ENCODE measurements at regions not wholly inside any gene's neighbourhood (a gene's known extent, or its start where the extent isn't known, plus 50 kb on each side); places are given as distances from the start of the nearest gene placed in this dataset.

DNA sequence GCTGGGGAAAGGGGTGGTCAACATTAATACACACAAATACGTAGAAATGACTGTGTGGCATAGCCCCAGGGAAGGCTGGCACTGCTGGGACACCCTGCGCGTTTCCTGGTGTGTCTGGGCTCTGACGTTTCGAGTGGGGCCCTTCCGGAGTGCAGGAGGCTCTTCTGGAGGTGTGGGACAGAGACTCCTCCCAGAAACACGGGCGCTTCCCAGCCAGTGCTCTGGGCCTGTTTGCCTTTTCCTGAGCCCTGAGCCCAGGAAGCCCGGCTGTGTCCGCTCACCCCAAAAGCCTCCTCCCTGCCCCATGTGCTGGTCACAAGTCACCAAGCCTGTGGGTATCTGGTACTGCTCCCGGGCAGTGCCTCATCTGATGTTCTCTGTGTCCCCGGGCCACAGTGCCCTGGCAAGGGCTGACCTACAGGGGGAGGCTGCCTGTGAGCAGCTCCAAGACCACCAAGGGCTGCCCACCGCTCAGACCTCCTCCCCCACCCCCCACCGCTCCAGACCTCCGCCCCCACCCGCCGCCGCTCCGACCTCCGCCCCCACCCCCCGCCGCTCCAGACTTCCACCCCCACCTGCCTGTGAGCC is 1133.3 kb downstream of the BRD1 start:
- no peak for DNase-seq

DNA sequence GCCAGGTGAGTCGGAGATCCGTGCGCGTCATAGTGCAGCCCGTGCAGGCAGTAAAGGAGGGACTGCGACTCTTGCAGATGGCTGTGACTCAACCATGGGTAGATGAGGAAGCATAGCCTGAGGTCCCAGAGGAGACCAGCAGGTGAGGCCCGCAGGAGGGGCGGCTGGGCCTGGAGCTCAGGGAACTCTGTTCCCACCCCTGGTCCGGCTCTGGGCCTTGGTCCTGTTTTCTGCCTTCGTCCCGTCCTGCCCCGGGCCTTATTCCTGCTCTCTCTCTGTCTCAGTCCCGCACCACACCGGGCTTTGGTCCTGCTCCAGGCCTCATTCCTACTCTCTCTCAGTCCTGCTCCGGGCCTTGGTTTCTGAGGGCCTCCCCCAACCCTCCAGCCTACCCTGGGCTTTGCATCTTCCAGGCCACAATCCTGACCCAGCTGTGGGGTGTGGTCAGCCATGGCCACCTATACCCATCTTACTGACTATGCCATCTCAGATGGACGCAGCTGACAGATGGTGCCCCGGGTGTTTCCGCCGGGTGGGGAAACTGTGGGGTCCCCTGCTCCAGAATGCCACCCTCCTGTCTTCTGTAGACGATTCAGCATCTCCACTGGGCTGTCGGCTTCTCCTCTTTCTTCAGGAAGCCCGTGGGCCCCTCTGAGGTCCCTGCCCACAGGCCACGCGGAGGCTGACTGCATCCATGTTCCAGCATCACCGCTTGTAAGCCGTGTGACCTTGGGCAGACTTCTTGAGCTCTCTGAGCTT is 1134.1 kb downstream of the BRD1 start:
- DNase-seq, result no peak

DNA sequence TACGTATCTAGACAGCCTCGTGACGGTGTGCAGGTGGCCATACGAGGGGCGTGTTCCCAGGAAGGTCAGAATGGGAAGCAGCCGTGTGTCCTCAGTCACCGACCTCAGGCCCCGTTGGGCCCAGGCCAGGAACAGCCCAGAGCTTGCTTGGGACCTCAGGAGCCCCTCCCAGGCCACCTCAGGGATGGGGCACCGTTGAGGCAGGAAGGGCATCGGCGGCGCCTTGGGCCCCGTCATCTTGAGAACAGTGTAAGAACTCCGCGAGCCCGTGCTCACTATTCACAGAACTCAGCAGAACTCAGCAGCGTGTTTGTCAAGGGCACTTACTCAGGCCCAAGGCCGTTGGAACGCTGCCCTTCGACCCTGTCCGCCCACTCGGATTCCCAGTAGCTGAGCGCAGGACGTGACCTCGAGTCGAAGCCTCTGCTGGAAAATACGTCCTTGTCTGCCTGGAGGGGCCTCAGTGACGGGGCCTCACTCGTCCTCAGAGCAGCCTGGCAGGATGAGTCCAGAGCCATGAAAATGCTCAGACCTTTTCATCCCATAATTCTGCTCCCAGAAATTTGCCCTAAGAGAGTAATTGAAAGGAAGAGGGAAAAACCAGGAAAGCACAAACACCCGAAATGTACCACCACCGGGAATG is 1134.8 kb downstream of the BRD1 start:
- DNase-seq, result no peak

DNA sequence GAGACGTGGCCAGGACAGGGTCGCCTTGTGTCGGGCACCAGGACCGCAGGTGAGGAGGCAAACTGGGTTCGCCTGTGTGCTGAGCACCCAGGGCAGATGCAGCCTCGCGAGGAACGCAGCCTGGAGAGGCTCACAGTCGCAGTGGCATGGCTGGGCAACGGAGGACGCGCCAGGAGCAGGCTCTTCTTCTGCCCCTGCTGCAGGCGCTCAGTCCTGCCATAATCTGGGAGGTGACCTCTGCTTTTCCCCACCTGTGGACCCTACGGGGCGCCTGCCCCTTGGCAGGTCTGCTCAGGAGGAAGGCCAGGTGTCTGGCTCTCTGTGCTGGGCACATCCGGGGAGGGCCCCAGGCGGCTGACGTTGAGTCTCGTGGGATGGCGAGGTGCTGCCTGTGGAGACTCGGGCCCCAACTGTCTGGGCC is 1136.2 kb downstream of the BRD1 start:
- no peak for DNase-seq

DNA sequence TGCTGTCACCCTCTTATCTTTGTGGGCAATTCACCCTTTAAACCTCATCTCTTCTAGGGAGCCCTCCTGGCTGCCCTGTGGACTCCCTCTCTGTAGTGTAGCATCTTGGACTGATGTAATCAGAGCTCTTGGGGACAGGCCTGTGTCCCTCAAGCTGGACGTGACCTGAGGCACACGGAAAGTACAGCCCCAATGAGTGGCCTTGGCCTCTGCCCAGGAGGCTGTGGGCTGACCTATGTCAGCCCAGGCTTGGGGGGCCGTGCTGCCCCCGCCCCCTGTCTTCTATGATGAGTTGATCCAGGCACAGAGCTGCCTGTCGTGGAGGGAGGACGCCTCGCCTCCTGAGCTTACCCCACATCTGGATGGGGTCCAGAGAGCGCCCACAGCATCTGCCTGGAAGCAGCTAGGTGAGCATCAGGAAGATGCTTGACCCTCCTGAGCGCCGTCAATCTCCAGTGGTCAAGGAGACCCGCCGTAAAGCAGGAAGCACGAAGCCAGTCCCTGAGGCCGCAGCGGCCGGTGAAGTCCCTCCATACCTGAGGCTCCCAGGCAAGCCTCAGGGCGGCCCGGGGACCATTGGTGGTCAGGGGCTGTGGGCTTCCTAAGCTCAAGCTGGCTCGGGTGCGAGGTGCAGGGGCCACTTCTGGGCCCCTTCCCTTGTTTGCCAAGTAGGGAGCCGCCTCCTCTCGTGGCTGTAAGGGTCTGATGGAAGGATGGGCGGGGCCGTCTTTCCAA is 1136.9 kb downstream of the BRD1 start:
- no peak for DNase-seq

DNA sequence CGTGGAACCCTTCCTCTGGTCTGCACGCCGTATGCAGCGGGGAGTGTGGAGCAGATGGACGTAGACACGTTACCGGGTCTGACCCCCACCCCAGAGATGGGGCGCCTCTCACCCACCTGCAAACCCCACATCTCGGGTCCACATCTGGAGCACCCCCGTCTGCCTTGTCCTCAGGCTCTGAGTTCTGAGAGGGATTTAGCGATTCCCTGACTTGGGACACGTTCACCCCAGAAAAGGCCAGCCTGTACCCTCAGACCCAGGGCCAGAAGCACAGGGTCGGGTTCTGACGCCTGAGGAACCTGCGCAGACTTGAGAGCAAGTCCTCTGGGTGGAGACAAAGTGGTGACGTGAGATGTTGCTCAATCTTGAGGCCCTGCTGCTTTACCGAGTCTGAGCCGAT is 1138.5 kb downstream of the BRD1 start:
- no peak for DNase-seq

DNA sequence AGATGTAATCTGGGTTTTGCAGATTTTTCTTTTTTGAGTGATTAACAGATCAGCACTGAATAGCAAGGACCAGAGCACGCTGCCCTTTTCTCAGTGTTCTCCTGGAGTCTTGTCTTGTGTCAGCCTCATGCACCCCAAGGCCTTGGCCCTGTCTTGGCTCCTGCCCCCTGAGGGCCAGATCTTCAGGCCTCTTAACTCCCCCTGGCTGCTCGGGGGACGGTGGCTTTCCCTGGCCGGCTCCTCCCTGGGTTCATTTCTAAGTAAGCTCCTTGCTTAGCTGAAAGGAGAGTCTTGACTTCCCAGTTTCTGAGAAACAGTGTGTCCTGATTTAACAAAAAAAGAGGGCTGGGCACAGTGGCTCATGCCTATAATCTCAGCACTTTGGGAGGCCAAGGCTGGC is 1139.3 kb downstream of the BRD1 start:
- no peak for DNase-seq

DNA sequence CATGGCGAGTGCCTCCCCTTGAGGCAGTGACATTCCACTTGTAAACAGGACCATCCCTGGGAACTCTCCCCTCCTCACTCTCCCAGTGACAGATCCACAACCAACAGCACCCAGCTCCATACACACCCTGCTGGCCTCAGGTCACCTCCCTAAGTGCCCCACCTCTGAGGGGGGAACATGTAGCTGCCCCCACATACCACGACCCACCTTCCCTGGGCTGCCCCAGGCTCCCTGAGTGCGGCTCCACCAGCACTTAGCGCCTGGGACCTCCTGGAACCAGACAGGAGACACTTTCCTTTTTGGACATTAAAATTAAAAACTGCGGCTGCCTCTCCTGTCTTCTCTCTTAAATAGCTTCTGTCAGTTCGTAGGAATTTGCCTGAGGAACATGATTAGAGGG is 1140.1 kb downstream of the BRD1 start:
- DNase-seq, result no peak

DNA sequence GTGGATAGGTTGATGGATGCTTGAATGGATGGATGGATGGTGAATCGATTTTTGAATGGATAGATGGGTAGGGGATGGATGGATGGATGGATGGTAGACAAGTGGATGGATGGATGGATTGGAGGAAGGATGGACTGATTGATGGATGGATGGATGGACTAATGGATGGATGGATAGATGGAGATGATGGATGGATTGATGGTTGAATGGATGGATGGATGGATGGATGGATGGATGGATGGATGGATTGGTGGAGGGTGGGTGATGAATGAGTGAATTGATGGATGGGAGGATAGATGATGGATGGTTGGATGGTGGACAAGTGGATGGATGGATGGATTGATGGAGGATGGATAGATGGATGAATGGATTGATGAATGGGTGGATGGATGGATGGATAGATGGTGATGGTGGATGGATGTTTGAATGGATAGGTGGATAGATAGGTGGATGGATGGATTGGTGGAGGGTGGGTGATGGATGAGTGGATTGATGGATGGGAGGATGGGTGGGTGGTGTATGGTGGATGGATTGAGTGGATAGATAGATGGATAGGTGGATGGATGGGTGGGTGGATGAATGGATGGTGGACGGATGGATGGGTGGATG is 1140.9 kb downstream of the BRD1 start:
- DNase-seq, result no peak

DNA sequence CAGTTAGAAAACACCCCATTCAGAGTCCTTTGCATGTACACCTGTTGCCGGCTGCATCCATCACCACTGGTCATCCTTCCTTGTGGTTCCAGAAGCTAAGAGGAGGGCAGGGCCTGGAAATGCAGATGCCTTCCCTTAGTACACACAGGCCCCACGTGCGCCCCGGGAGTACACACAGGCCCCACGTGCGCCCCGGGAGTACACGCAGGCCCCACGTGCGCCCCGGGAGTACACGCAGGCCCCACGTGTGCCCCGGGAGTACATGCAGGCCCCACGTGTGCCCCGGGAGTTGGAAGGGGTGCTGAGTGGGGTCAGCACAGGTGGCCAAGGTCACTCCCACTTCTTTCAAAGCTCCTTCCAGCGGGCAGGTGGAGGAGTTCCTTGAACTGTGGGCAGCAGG is 1141.9 kb downstream of the BRD1 start:
- no peak for DNase-seq

DNA sequence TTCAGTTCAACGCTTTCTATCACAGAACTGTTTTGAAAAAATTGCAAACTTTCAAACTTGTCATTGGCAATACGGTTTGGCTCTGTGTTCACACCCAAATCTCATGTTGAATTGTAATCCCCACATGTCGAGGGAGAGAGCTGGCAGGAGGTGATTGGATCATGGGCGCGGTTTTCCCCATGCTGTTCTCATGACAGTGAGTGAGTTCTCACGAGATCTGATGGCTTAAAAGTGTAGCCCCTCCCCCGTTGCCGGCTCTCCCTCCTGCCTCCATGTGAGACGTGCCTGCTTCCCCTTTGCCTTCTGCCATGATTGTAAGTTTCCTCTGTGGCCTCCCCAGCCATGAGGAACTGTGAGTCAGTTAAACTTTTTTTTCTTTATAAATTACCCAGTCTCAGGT is 1144.0 kb downstream of the BRD1 start:
- DNase-seq, result no peak

DNA sequence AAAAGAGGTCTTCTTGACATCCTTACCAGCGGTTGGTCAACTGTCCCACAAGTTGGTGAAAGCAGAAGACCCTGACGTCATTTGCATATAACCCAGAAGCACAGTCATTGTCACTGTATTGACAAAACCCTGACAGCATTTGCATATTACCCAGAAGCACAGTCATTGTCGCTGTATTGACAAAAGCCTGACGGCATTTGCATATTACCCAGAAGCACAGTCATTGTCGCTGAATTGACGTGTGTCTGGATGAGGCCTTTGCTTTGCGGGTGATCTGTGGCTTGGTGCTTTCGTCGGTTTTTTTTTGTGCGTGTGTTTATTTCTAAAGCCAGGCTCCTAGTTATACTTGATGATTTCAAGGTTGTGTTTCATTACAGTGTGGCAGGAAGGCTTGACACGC is 1145.2 kb downstream of the BRD1 start:
- no peak for DNase-seq

DNA sequence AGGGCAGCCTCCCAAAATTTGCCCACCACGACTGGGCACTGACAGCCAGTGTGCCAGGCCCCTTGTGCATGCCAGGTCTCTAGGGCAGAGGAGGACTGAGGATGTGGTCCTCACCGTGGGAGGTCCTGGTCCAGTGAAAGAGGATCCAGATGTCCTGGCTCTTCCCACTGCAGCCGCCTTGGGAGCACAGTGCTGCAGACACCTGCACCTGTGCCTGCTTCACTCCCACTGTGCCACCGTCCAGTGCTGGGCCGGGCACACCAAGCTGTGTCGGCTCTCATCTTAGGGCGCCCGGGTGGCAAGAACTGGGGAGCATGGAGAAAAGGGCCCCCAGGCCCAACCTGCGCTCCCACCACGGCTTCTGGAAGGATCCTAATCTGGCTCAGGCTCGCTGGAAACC is 1147.1 kb downstream of the BRD1 start:
- no peak for DNase-seq

DNA sequence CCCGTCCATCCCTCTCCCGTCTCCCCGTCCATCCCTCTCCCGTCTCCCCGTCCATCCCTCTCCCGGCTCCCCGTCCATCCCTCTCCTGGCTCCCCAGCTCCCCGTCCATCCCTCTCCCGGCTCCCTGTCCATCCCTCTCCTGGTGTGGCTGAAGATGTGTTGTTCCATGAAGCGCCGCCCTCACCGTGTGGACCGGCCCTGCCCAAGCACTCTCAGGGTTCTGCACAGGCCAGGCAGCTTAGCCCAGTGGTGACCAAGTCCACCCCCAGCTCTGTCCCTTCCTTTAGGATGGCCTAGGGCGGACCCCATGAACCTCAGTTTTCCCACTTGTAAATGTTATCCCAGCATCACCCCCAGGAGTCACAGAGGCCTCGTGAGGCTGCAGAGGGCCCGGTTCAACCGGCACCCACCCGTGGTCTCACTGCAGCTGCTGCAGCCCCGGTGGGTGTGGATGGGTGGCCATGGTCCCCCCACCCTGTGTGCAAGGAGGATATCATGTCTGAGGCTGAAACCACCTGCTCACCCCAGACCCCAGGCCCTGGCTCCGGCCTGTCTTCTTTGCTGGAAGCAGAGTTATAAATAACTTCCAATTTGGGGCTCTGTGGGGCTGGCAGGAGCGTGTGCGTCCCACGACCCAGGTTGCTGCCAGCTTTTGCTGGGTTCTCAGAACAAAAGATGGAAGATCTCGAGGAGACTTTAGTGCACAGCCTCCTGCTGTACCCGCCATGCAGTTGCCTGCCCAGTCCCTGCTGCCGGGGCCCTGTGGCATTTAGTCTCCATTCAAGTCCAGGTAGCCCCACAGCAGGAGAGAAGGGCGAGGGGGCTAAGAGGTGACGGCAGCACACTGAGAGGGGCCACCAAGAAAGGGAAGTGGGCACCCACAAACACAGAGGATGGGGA is 1147.8 kb downstream of the BRD1 start:
- no peak for DNase-seq

DNA sequence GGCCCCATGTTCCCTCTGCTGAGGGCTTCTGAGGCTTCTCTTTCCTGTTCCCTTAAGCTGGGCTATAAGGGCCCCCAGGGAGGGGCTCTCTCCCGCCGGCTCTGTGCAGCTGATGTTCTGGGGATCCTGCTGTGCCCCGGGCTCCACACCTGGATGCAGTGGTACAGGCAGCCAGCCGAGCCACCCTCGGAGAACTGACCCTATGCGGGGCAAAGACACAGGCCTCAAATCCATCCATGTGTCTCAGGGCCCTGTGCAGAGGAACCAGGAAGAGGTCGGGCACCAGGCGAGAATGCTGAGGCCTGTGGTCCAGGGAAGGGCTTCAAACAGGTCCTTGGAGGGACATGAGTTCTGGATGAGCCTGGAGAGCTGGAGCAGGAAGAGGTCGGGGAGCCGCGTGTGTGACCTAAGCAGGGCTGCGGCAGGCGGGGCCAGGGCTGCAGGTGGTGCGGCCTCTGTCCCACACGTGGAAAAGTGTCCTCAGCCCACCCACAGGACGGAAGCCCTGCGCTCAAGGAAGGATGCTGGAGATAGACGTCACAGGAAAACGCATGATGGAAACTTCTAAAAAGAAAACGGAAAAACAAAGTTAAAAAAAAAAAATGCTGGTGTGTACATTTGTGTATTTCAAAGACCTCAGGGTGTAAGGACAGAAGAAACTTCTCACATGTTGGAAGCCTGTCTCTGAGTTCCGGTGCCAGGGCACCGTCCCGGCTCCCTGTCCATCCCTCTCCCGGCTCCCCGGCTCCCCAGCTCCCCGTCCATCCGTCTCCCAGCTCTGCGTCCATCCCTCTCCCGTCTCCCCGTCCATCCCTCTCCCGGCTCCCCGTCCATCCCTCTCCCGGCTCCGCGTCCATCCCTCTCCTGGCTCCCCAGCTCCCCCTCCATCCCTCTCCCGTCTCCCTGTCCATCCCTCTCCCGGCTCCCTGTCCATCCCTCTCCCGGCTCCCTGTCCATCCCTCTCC is 1149.2 kb downstream of the BRD1 start:
- DNase-seq, result no peak

DNA sequence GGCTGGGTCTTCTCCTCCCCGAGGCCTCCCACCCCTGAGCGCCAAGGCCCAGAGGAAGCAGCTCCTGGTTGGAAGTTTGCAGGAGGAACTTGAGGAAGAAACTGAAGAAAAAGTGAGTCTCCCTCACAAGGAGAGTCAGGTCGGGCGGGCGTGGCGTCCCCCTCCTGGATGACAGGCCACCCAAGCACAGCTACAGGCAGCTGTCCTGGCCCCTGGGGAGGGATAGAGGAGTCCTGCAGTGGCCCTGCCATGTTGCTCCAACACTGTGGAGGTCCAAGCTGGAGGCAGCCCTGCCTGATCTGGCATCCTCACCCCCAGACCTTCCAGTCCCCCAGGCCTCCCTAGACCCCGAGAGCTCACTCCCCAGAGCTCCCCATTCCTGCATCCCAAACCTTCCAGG is 1150.1 kb downstream of the BRD1 start:
- no peak for DNase-seq

DNA sequence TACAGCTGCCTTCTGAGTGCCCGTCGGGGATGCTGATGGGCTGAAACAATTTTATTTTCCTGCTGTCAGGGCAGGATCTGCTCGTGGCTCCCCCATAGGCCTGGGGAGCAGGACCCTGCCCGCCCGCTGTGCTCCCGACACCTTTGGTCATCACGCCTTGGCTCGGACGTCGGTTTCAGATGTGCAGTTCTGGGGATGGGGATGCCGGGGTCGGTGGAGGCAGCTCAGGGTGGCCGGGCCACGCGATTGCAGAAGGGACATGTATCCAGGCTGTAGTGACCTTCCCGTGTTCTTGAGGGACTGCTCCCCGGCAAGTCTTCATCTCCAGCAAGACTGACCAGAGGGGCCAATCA is 1150.5 kb downstream of the BRD1 start:
- DNase-seq, result no peak

DNA sequence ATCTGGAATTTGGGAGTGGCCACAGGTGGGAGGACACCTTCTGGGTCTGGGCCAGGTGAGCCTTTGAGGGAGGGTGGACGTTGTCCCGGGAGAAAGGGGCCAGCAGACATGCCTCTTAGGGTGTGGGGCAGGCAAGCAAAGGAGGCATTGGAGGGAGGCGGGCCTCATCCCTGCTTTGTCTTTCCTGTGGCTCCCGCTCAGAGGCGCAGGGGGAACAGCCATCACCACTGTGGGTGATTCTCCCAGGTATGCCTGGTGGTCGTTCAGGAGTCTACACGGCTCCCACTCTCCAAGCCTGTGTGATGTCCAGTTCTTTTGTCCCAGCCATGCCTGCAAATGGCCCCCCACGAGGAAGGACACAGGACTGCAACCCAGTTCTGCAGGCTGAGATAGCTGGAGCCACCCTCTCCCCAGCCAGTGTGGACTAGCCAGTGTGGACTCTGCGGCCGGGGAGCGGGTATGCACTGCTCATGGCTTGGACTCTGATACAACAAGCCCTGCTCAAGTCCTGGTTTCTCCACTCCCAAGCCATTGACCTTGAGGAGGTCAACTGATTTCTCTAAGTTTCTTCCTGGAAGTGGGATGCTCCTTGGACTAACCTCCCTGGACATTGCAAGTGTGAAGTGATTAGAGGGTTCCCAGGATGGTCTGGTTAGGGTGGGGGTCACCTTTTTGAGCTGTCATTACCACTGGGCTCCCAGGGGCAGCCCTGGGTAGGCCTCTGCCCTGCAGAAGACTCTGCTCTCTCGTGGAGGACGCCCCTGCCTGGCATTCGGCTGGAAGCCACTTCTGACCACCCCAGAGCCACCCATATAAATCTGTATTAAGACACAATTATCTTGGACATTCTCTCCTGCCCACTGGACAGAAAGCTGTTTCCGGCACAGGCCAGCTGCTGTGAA is 1151.2 kb downstream of the BRD1 start:
- DNase-seq, result no peak

DNA sequence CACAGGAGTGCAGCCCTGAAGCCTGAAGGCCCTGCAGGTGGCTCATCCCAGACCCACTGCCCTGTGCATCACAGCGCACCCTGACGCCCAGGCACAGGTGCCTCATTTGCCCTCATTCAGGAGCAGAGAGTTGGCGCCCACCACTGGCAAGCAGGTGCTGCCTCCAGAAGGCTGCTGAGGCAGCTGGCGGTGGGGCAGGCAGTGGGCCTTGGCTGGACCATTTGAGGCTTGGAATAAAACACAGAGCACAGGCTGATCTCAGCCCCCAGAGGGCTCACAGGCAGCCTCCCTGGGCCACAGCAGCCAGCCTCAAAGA is 1151.9 kb downstream of the BRD1 start:
- no peak for DNase-seq

DNA sequence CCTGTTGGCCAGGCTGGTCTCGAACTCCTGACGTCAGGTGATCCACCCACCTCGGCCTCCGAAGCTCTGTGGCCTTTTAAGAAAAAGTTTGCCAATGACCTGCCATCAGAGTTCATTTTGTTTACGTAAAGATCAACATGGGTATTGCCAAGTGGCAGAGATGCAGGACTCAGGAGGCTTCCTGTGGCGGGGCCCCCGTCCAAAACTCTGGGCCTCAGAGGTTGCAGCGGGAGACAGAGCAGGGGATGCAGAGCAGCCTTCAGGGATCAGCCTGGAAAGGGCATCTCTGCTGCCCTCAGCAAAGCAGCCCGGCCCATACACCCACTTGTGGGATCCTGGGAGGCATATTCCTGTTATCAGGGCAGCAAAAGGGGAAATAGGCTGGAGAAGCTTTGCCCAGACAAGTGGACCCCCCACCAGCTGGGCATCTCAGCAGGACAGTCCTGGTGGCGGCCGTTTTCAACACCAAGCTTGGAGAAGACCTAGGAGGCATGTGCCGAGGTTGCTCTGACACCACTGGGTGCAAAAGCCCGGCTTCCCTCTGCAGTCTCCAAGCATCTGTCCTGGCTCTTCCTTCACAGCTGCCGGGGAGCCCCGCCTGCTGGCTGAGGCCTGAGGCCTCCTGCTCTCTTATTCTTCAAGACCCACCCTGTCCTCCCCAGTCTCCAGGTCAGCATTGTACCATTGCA is 1152.4 kb downstream of the BRD1 start:
- DNase-seq, result no peak

Data from hematopoietic multipotent progenitor cell treated with erythropoietin and hydrocortisone succinate and interleukin-3 and kit ligand, for 6 days (in vitro differentiated cells).